Keratinocyte (primary cell): ENCODE measurements at regions not wholly inside any gene's neighbourhood (a gene's known extent, or its start where the extent isn't known, plus 50 kb on each side); places are given as distances from the start of the nearest gene placed in this dataset.

Experiments
- DNase-seq: peaks from one replicate; pipeline ENCODE4 v3.0.0-alpha.2; 2011; ENCODE audit warnings: low read depth, missing footprints, low spot score
- FAIRE-seq: peaks from 2 replicates; lab custom pipeline; 2011; peaks lifted over from hg19 to GRCh38; lab: Jason Lieb, UNC
- H2AFZ ChIP-seq: 2 replicates; pipeline ENCODE4 v1.6.0; 2012; ENCODE audit warnings: low read length, control low read depth, inconsistent platforms; ENCODE audit not compliant: control insufficient read depth
- H3K27ac ChIP-seq: 2 replicates; pipeline ENCODE4 v1.5.1; 2011; ENCODE audit warnings: low read length; ENCODE audit not compliant: control insufficient read depth, insufficient read depth
- H3K27me3 ChIP-seq: 3 replicates; pipeline ENCODE4 v1.6.0; 2011; ENCODE audit warnings: low read length; ENCODE audit not compliant: control insufficient read depth, insufficient read depth; ENCODE audit errors: extremely low read depth
- H3K36me3 ChIP-seq, 2 experiments: 2 replicates in 1 of 2; 3 replicates in 1 of 2; pipeline ENCODE4 v1.5.1; 2011; ENCODE audit warnings: low read length in 2 of 2, mild to moderate bottlenecking in 1 of 2; ENCODE audit not compliant: control insufficient read depth in 2 of 2, insufficient read depth in 2 of 2; ENCODE audit errors: extremely low read depth in 1 of 2
- H3K4me1 ChIP-seq: 3 replicates; pipeline ENCODE4 v1.5.1; 2011; ENCODE audit warnings: low read length; ENCODE audit not compliant: control insufficient read depth, insufficient read depth; ENCODE audit errors: extremely low read depth
- H3K4me2 ChIP-seq: 3 replicates; pipeline ENCODE4 v1.6.0; 2011; ENCODE audit warnings: low read depth, low read length; ENCODE audit not compliant: control insufficient read depth, insufficient read depth; ENCODE audit errors: extremely low read depth
- H3K4me3 ChIP-seq, 3 experiments: fragments of 200-600 bp in 1 of 3; sonication (generic) in 1 of 3; 2 replicates in 2 of 3; 3 replicates in 1 of 3; pipeline ENCODE4 v1.5.1; 2011 to 2016; ENCODE audit warnings: low read length in 3 of 3, mild to moderate bottlenecking in 3 of 3, control low read depth in 2 of 3, inconsistent platforms in 1 of 3, low read depth in 1 of 3, mixed read lengths in 1 of 3, mixed run types in 1 of 3, moderate library complexity in 1 of 3; ENCODE audit not compliant: control insufficient read depth in 2 of 3, insufficient read depth in 2 of 3; ENCODE audit errors: extremely low read depth in 1 of 3
- H3K79me2 ChIP-seq: 2 replicates; pipeline ENCODE4 v1.6.0; 2012; ENCODE audit warnings: low read length; ENCODE audit not compliant: control insufficient read depth, insufficient read depth
- H3K9ac ChIP-seq: 3 replicates; pipeline ENCODE4 v1.6.0; 2011; ENCODE audit warnings: low read length; ENCODE audit not compliant: control insufficient read depth, insufficient read depth; ENCODE audit errors: extremely low read depth
- H3K9me1 ChIP-seq: 3 replicates; pipeline ENCODE4 v1.6.0; 2011; ENCODE audit warnings: low read length; ENCODE audit not compliant: control insufficient read depth, insufficient read depth; ENCODE audit errors: extremely low read depth
- H3K9me3 ChIP-seq: 2 replicates; pipeline ENCODE4 v1.5.1; 2012; ENCODE audit warnings: low read depth, low read length; ENCODE audit not compliant: control insufficient read depth
- H4K20me1 ChIP-seq: 3 replicates; pipeline ENCODE4 v1.6.0; 2011; ENCODE audit warnings: low read length; ENCODE audit not compliant: control insufficient read depth, insufficient read depth; ENCODE audit errors: extremely low read depth
- EZH2 ChIP-seq: IDR thresholded peaks from one replicate; pipeline ENCODE4 v1.6.1; 2012; ENCODE audit warnings: inconsistent platforms, mild to moderate bottlenecking, low read length, moderate library complexity
- dilution Hi-C: fragments of 300-500 bp; cut with MboI; formaldehyde crosslinking; loops from one replicate; pipeline ENCODE4 v1.7.0; 2020; ENCODE audit warnings: low sequenced_read_pairs; ENCODE audit not compliant: extremely low pct_ligation_motif_present
- TF ChIP-seq, protein P1 (sequence below), 3 experiments: IDR thresholded peaks in 1 of 3; conservative IDR thresholded peaks in 1 of 3; optimal IDR thresholded peaks in 1 of 3; 2 replicates in 2 of 3; 3 replicates in 1 of 3; pipeline versions ENCODE3 to v1.5.1; 2011; ENCODE audit warnings: low read length in 3 of 3, mild to moderate bottlenecking in 3 of 3, moderate library complexity in 2 of 3, control low read depth in 1 of 3, inconsistent platforms in 1 of 3; ENCODE audit not compliant: insufficient read depth in 2 of 3; ENCODE audit errors: extremely low read depth in 1 of 3

GRCh38 chr14:38504175-38504574 is 248.3 kb upstream of the CLEC14A start:
- Histone ChIP-seq H3K36me3 (no peaks in the 10 kb centered on the region), H4K20me1 (no peaks in the 10 kb centered on the region), H3K79me2 (no peaks in the 10 kb centered on the region), H3K27ac (no peak overlapping the region), H3K4me3 (no peak overlapping the region), H3K9me3 (no peaks in the 10 kb centered on the region), H3K9me1 (no peaks in the 10 kb centered on the region), H3K27me3 (no peaks in the 10 kb centered on the region), H3K9ac (no peak overlapping the region), H3K4me1 (no peaks in the 10 kb centered on the region), H3K4me2 (no peak overlapping the region), H2AFZ (no peak overlapping the region)
- FAIRE-seq (no peak), DNase-seq (no peak)
- no peak for TF ChIP-seq EZH2
- TF ChIP-seq, protein P1, sequence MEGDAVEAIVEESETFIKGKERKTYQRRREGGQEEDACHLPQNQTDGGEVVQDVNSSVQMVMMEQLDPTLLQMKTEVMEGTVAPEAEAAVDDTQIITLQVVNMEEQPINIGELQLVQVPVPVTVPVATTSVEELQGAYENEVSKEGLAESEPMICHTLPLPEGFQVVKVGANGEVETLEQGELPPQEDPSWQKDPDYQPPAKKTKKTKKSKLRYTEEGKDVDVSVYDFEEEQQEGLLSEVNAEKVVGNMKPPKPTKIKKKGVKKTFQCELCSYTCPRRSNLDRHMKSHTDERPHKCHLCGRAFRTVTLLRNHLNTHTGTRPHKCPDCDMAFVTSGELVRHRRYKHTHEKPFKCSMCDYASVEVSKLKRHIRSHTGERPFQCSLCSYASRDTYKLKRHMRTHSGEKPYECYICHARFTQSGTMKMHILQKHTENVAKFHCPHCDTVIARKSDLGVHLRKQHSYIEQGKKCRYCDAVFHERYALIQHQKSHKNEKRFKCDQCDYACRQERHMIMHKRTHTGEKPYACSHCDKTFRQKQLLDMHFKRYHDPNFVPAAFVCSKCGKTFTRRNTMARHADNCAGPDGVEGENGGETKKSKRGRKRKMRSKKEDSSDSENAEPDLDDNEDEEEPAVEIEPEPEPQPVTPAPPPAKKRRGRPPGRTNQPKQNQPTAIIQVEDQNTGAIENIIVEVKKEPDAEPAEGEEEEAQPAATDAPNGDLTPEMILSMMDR (optimal IDR thresholded peaks at IDR 0.05 in 1 of 3, IDR thresholded peaks at IDR 0.05 in 1 of 3, conservative IDR thresholded peaks at IDR 0.05 in 1 of 3; ENCODE audit: extremely low read depth in 1 of 3, insufficient read depth in 2 of 3, low read length in 3 of 3), result no peak
- dilution Hi-C loops, result no loop called here

GRCh38 chr14:38502239-38502638 is 246.3 kb upstream of the CLEC14A start:
- no peak for DNase-seq
- Histone ChIP-seq H3K9me3 (no peaks in the 10 kb centered on the region), H4K20me1 (no peaks in the 10 kb centered on the region), H3K36me3 (no peaks in the 10 kb centered on the region), H3K4me2 (no peak overlapping the region), H3K4me1 (no peaks in the 10 kb centered on the region), H2AFZ (no peak overlapping the region), H3K79me2 (no peaks in the 10 kb centered on the region), H3K9ac (no peak overlapping the region), H3K27ac (no peak overlapping the region), H3K4me3 (no peak overlapping the region), H3K27me3 (no peaks in the 10 kb centered on the region), H3K9me1 (no peaks in the 10 kb centered on the region)
- no peak for FAIRE-seq
- dilution Hi-C loops, result no loop called here
- TF ChIP-seq EZH2, result no peak
- TF ChIP-seq, protein P1 (optimal IDR thresholded peaks at IDR 0.05 in 1 of 3, IDR thresholded peaks at IDR 0.05 in 1 of 3, conservative IDR thresholded peaks at IDR 0.05 in 1 of 3; ENCODE audit: extremely low read depth in 1 of 3, insufficient read depth in 2 of 3, low read length in 3 of 3), result no peak
